ENCODE measurements at regions not wholly inside any gene's neighbourhood (a gene's known extent, or its start where the extent isn't known, plus 50 kb on each side); places are given as distances from the start of the nearest gene placed in this dataset.

GRCh38 chr12:31785318-31785717, 56.5 kb upstream of the AMN1 start:
- Histone ChIP-seq H3K4me3 (ENCODE audit: low read length) (no peak overlapping the region), H2AFZ (ENCODE audit: low read length) (no peak overlapping the region), H3K27ac (ENCODE audit: low read length) (no peak overlapping the region), H3K79me2 (ENCODE audit: low read length) (no peaks in the 10 kb centered on the region), H3K9ac (ENCODE audit: low read length) (no peak overlapping the region), H3K27me3 (ENCODE audit: low read length) (no peaks in the 10 kb centered on the region), H3K4me2 (ENCODE audit: low read length) (no peak overlapping the region), H3K4me1 (ENCODE audit: insufficient read depth, low read length) (no peaks in the 10 kb centered on the region), H3F3A (ENCODE audit: low read length, unreplicated experiment) (no peaks in the 10 kb centered on the region), H3K9me3 (ENCODE audit: low read length) (no peaks in the 10 kb centered on the region), H3K9me2 (replicated peaks; ENCODE audit: low read length) (no peaks in the 10 kb centered on the region), H4K20me1 (ENCODE audit: low read length) (no peaks in the 10 kb centered on the region), H3K36me3 (ENCODE audit: low read depth, low read length) (no peaks in the 10 kb centered on the region)
- DNase-seq = no peak
- no peak for ATAC-seq
- POLR2A ChIA-PET (ENCODE audit: unreplicated experiment) = no interaction called here
- CTCF ChIA-PET = interaction anchor here (0.6 kb wide), 1 partner anchor 129 kb away, joined by 3 read pairs; no protein-coding TSS in a partner anchor
- BruUV-seq (replicated peaks) = no TSS peak
- TF ChIP-seq EZH2 (IDR thresholded peaks at IDR 0.05; ENCODE audit: low read length, unreplicated experiment) (no peak), EZH2phosphoT487 (IDR thresholded peaks at IDR 0.05; ENCODE audit: borderline replicate concordance, low read length) (no peak)
- TF ChIP-seq, protein P1, sequence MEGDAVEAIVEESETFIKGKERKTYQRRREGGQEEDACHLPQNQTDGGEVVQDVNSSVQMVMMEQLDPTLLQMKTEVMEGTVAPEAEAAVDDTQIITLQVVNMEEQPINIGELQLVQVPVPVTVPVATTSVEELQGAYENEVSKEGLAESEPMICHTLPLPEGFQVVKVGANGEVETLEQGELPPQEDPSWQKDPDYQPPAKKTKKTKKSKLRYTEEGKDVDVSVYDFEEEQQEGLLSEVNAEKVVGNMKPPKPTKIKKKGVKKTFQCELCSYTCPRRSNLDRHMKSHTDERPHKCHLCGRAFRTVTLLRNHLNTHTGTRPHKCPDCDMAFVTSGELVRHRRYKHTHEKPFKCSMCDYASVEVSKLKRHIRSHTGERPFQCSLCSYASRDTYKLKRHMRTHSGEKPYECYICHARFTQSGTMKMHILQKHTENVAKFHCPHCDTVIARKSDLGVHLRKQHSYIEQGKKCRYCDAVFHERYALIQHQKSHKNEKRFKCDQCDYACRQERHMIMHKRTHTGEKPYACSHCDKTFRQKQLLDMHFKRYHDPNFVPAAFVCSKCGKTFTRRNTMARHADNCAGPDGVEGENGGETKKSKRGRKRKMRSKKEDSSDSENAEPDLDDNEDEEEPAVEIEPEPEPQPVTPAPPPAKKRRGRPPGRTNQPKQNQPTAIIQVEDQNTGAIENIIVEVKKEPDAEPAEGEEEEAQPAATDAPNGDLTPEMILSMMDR (conservative IDR thresholded peaks at IDR 0.05; ENCODE audit: low read depth, low read length) = no peak
- intact Hi-C loops (cut with micrococcal nuclease) = no loop called here

DNA sequence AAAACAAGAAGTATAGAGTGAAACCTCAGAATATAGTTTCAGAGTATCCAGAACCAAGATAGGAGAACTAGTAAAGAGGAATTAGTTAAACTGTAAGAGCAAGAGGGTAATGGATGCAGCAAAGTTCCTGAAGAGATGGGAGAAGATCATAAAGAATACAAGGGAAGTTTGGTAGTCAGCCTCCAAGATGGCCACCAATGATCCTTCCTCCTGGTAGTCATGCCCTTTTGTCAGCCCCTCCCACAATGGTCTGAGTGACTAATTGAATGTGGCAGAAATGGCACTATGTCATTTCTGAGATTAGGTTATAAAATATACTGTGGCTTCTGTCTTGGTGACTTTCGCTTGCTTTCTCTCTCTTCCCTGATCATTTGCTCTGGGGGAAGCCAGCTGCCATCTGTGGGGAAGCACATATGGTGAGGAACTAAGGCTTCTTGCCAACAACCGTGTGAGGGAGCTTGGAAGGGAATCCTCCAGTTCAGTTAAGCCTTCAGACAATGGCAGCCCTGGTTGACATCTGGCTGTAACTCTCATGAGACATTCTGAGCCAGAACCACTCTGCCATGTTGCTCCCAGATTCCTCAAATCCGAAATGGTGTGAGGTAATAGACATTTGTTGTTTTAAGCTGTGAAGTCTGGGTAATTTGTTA, 55.3 kb upstream of the AMN1 start:
- Histone ChIP-seq H3K9ac (ENCODE audit: low read length) (no peak overlapping the region), H3K27ac (ENCODE audit: low read length) (no peak overlapping the region), H3K36me3 (ENCODE audit: low read depth, low read length) (no peaks in the 10 kb centered on the region), H3K79me2 (ENCODE audit: low read length) (no peaks in the 10 kb centered on the region), H3K4me1 (ENCODE audit: insufficient read depth, low read length) (no peaks in the 10 kb centered on the region), H3F3A (ENCODE audit: low read length, unreplicated experiment) (no peaks in the 10 kb centered on the region), H3K9me3 (ENCODE audit: low read length) (no peaks in the 10 kb centered on the region), H3K27me3 (ENCODE audit: low read length) (no peaks in the 10 kb centered on the region), H2AFZ (ENCODE audit: low read length) (no peak overlapping the region), H3K4me2 (ENCODE audit: low read length) (no peak overlapping the region), H3K4me3 (ENCODE audit: low read length) (no peak overlapping the region), H4K20me1 (ENCODE audit: low read length) (no peaks in the 10 kb centered on the region), H3K9me2 (replicated peaks; ENCODE audit: low read length) (no peaks in the 10 kb centered on the region)
- POLR2A ChIA-PET (ENCODE audit: unreplicated experiment) = no interaction called here
- DNase-seq (no peak), ATAC-seq (no peak)
- TF ChIP-seq, protein P1 (conservative IDR thresholded peaks at IDR 0.05; ENCODE audit: low read depth, low read length) = no peak
- no peak for TF ChIP-seq EZH2phosphoT487 (IDR thresholded peaks at IDR 0.05; ENCODE audit: borderline replicate concordance, low read length)
- BruUV-seq (replicated peaks) = no TSS peak
- CTCF ChIA-PET = no interaction called here
- intact Hi-C loops (cut with micrococcal nuclease) = no loop called here

- POLR2A ChIA-PET (ENCODE audit: unreplicated experiment) = no interaction called here
- Histone ChIP-seq H3K36me3 (ENCODE audit: low read depth, low read length) (no peaks in the 10 kb centered on the region), H3K9me2 (replicated peaks; ENCODE audit: low read length) (no peaks in the 10 kb centered on the region), H3K9ac (ENCODE audit: low read length) (no peak overlapping the region), H3K4me1 (ENCODE audit: insufficient read depth, low read length) (no peaks in the 10 kb centered on the region), H3K4me2 (ENCODE audit: low read length) (no peak overlapping the region), H3K9me3 (ENCODE audit: low read length) (no peaks in the 10 kb centered on the region), H2AFZ (ENCODE audit: low read length) (no peak overlapping the region), H3K27me3 (ENCODE audit: low read length) (no peaks in the 10 kb centered on the region), H4K20me1 (ENCODE audit: low read length) (no peaks in the 10 kb centered on the region), H3K79me2 (ENCODE audit: low read length) (no peaks in the 10 kb centered on the region), H3K4me3 (ENCODE audit: low read length) (no peak overlapping the region), H3F3A (ENCODE audit: low read length, unreplicated experiment) (no peaks in the 10 kb centered on the region), H3K27ac (ENCODE audit: low read length) (no peak overlapping the region)
- intact Hi-C loops (cut with micrococcal nuclease) = no loop called here
- no peak for TF ChIP-seq EZH2 (IDR thresholded peaks at IDR 0.05; ENCODE audit: low read length, unreplicated experiment)
- no peak for TF ChIP-seq EZH2phosphoT487 (IDR thresholded peaks at IDR 0.05; ENCODE audit: borderline replicate concordance, low read length)
- TF ChIP-seq, protein P1 (conservative IDR thresholded peaks at IDR 0.05; ENCODE audit: low read depth, low read length) = no peak
- no TSS peak for BruUV-seq (replicated peaks)
- ATAC-seq (no peak), DNase-seq (no peak)
- CTCF ChIA-PET = no interaction called here
These were observed 54.7 kb upstream of the AMN1 start for GRCh38 chr12:31783556-31783955.

Measured in PC-3 (cell line).